ENCODE measurements at regions not wholly inside any gene's neighbourhood (a gene's known extent, or its start where the extent isn't known, plus 50 kb on each side); places are given as distances from the start of the nearest gene placed in this dataset.

DNA sequence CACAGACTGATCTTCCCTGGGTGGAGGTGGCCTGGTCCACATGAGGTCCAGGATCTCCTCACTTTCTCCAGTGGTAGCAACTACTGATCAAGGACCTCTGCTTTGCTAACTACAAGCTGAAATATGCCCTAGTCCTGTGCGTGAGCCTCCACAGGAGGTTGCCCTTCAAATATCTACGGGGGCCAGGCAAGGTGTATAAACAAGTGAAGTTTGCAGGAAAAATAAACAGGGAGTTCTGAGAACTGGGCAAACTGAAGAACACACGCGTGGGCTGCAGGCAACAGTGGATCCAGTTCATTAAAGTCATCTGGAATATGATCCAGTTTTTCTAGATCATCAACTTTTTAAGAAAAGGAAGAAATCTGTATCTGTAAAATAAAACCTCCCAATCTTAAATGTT, 167.5 kb upstream of the NR3C1 start:
- no peak for TF ChIP-seq CTCF (IDR thresholded peaks at IDR 0.05)
- no peak for TF ChIP-seq POLR2A (IDR thresholded peaks at IDR 0.05)
